ENCODE measurements at regions not wholly inside any gene's neighbourhood (a gene's known extent, or its start where the extent isn't known, plus 50 kb on each side); places are given as distances from the start of the nearest gene placed in this dataset.

GRCh38 chr7:131097662-131098376, 229.9 kb upstream of the MKLN1 start:
- Histone ChIP-seq H3K36me3 (ENCODE audit: control insufficient read depth in 1 of 2, insufficient read depth in 2 of 2, low read length in 2 of 2) (peaks cover 2 to 11% of the 10 kb centered on the region in 2 experiments; a peak in 1 of 4 replicates), H3K4me2 (ENCODE audit: low read length) (no peak overlapping the region), H3K27me3 (ENCODE audit: insufficient read depth, low read length) (no peaks in the 10 kb centered on the region), H3K4me3 (replicated peaks in 1 of 2; ENCODE audit: low read depth in 1 of 2, low read length in 2 of 2) (no peak overlapping the region), H3K4me1 (ENCODE audit: control insufficient read depth in 1 of 2, insufficient read depth in 2 of 2, low read length in 2 of 2) (no peaks in the 10 kb centered on the region), H3K79me2 (ENCODE audit: insufficient read depth, low read length) (peaks cover 84% of the 10 kb centered on the region), H3K9me2 (ENCODE audit: insufficient read depth) (no peaks in the 10 kb centered on the region), H3K9me3 (ENCODE audit: control insufficient read depth in 1 of 2, insufficient read depth in 1 of 2, low read depth in 1 of 2, low read length in 2 of 2) (no peaks in the 10 kb centered on the region), H3K27ac (ENCODE audit: low read depth, low read length) (no peak overlapping the region), H3K9ac (ENCODE audit: low read length) (no peak overlapping the region), H2AFZ (ENCODE audit: low read depth, low read length, poor library complexity, severe bottlenecking) (no peak overlapping the region), H4K20me1 (ENCODE audit: insufficient read depth) (no peaks in the 10 kb centered on the region; the same call in 1 of the 2 replicates)
- POLR2A ChIA-PET = no interaction called here
- CTCF ChIA-PET = no interaction called here
- no TSS peak for BruUV-seq (replicated peaks)
- ATAC-seq (no peak), DNase-seq (ENCODE audit: low read depth, low spot score) (no peak)
- TF ChIP-seq, protein P1, sequence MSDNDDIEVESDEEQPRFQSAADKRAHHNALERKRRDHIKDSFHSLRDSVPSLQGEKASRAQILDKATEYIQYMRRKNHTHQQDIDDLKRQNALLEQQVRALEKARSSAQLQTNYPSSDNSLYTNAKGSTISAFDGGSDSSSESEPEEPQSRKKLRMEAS (IDR thresholded peaks at IDR 0.05) = no peak
- no peak for TF ChIP-seq SRF (IDR thresholded peaks at IDR 0.05; ENCODE audit: low read depth)
- no peak for TF ChIP-seq ZNF274 (IDR thresholded peaks at IDR 0.05; ENCODE audit: low read depth, low read length)
- TF ChIP-seq, protein P2, sequence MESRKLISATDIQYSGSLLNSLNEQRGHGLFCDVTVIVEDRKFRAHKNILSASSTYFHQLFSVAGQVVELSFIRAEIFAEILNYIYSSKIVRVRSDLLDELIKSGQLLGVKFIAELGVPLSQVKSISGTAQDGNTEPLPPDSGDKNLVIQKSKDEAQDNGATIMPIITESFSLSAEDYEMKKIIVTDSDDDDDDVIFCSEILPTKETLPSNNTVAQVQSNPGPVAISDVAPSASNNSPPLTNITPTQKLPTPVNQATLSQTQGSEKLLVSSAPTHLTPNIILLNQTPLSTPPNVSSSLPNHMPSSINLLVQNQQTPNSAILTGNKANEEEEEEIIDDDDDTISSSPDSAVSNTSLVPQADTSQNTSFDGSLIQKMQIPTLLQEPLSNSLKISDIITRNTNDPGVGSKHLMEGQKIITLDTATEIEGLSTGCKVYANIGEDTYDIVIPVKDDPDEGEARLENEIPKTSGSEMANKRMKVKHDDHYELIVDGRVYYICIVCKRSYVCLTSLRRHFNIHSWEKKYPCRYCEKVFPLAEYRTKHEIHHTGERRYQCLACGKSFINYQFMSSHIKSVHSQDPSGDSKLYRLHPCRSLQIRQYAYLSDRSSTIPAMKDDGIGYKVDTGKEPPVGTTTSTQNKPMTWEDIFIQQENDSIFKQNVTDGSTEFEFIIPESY (IDR thresholded peaks at IDR 0.05; ENCODE audit: extremely low read depth, insufficient replicate concordance, low read length) = no peak
- no peak for TF ChIP-seq ZFX (IDR thresholded peaks at IDR 0.05)
- no peak for TF ChIP-seq JUND (IDR thresholded peaks at IDR 0.05)
- no peak for TF ChIP-seq CBX3 (IDR thresholded peaks at IDR 0.05; ENCODE audit: low read depth)
- no peak for TF ChIP-seq SIN3A (IDR thresholded peaks at IDR 0.05; ENCODE audit: low read depth)
- intact Hi-C loops (cut with micrococcal nuclease) = no loop called here
- RAD21 ChIA-PET (ENCODE audit: low non-redundant PET in 1 of 2, low total read pairs in 2 of 2, uncharacterized antibody in 2 of 2, unreplicated experiment in 2 of 2) = no interaction called here
